ENCODE measurements at regions not wholly inside any gene's neighbourhood (a gene's known extent, or its start where the extent isn't known, plus 50 kb on each side); places are given as distances from the start of the nearest gene placed in this dataset.

DNA sequence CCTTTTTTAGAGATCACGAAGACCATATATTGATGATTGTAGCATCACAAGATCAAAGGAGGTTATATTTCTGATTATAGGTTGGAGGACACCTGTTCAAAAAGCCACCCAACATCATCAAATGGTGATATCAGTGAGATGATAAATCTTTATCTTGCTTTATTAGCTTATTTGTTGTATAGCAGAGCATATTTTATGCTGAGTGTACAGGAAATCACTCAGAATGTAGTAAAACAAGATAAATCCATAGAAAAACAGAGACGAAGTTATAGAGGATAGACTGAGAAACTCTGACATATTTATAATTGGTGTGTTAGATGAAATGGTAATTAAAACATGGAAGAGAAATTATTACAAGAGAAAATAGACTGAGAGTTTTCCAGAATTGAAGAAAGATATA is 69.8 kb upstream of the DMAC1 start:
- H3K4me3 ChIP-seq (ENCODE audit: low read depth, low read length) = no peak overlapping the region
- H3K27me3 ChIP-seq (ENCODE audit: control insufficient read depth, insufficient read depth, low read length) = no peaks in the 10 kb centered on the region
- TF ChIP-seq, protein P1, sequence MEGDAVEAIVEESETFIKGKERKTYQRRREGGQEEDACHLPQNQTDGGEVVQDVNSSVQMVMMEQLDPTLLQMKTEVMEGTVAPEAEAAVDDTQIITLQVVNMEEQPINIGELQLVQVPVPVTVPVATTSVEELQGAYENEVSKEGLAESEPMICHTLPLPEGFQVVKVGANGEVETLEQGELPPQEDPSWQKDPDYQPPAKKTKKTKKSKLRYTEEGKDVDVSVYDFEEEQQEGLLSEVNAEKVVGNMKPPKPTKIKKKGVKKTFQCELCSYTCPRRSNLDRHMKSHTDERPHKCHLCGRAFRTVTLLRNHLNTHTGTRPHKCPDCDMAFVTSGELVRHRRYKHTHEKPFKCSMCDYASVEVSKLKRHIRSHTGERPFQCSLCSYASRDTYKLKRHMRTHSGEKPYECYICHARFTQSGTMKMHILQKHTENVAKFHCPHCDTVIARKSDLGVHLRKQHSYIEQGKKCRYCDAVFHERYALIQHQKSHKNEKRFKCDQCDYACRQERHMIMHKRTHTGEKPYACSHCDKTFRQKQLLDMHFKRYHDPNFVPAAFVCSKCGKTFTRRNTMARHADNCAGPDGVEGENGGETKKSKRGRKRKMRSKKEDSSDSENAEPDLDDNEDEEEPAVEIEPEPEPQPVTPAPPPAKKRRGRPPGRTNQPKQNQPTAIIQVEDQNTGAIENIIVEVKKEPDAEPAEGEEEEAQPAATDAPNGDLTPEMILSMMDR (IDR thresholded peaks at IDR 0.05; ENCODE audit: insufficient read depth, low read length, severe bottlenecking) = no peak
- DNase-seq (ENCODE audit: low read depth) = no peak
- no peak for FAIRE-seq
- H3K36me3 ChIP-seq (ENCODE audit: control insufficient read depth, insufficient read depth, low read length) = no peaks in the 10 kb centered on the region

DNA sequence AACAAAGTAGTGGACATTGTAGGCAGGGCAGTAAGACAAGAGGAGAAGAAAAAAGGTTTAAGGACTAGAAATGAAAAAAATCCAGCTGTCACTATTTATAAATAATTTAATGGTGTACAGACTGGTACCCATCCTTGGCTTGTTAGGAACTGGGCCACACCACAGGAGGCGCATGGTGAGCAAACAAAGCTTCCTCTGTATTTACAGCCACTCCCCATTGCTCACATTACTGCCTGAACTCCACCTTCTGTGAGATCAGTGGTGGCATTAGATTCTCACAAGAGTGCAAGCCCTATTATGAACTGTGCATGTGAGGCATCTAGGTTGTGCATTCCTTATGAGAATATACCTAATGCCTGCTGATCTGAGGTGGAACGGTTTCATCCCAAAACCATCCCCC is 62.6 kb upstream of the DMAC1 start:
- DNase-seq (ENCODE audit: low read depth) (no peak), FAIRE-seq (no peak)
- TF ChIP-seq, protein P1 (IDR thresholded peaks at IDR 0.05; ENCODE audit: insufficient read depth, low read length, severe bottlenecking) = no peak
- H3K27me3 ChIP-seq (ENCODE audit: control insufficient read depth, insufficient read depth, low read length) = no peaks in the 10 kb centered on the region
- H3K36me3 ChIP-seq (ENCODE audit: control insufficient read depth, insufficient read depth, low read length) = no peaks in the 10 kb centered on the region
- H3K4me3 ChIP-seq (ENCODE audit: low read depth, low read length) = no peak overlapping the region

DNA sequence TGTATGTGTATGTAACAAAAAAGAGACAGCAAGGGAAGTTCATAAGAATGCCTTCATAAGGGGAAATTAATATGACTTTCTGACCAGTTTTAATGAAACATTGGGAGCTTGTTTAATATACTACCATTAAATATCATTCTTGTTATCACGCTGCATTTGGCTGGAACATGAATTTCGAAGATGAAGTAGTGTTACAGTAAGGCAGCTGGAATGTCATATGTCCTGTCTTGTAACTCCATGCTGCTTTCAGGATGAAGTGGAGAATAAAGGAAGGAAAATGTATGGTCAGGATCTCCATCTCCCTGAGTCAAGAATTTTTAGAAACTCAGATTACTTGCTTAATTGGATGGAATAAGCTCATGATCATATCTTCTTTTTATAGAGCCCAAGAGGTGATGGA is 61.5 kb upstream of the DMAC1 start:
- peak; percentile 13 for DNase-seq (ENCODE audit: low read depth)
- TF ChIP-seq, protein P1 (IDR thresholded peaks at IDR 0.05; ENCODE audit: insufficient read depth, low read length, severe bottlenecking) = no peak
- no peak for FAIRE-seq
- H3K36me3 ChIP-seq (ENCODE audit: control insufficient read depth, insufficient read depth, low read length) = no peaks in the 10 kb centered on the region
- H3K27me3 ChIP-seq (ENCODE audit: control insufficient read depth, insufficient read depth, low read length) = no peaks in the 10 kb centered on the region
- H3K4me3 ChIP-seq (ENCODE audit: low read depth, low read length) = no peak overlapping the region

DNA sequence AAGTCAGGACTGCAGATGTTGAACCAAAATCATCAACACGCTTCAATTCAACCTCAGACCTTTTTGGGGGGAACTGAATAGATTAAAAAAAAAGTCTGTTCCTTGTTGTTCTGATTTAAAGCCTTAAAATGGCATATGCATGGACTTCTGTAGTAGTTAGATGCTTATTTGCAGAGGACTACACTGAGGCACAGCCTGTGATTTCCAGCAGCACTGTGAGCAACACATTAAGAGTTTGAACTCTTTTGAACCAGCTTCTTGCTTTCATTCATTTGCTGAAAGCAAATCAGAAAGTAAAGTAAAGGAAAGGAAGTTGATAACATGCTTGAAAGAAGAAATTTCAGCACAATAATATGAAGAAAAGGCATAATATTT is 60.7 kb upstream of the DMAC1 start:
- H3K27me3 ChIP-seq (ENCODE audit: control insufficient read depth, insufficient read depth, low read length) = no peaks in the 10 kb centered on the region
- TF ChIP-seq, protein P1 (IDR thresholded peaks at IDR 0.05; ENCODE audit: insufficient read depth, low read length, severe bottlenecking) = no peak
- no peak for FAIRE-seq
- H3K4me3 ChIP-seq (ENCODE audit: low read depth, low read length) = no peak overlapping the region
- no peak for DNase-seq (ENCODE audit: low read depth)
- no peaks in the 10 kb centered on the region for H3K36me3 ChIP-seq (ENCODE audit: control insufficient read depth, insufficient read depth, low read length)

DNA sequence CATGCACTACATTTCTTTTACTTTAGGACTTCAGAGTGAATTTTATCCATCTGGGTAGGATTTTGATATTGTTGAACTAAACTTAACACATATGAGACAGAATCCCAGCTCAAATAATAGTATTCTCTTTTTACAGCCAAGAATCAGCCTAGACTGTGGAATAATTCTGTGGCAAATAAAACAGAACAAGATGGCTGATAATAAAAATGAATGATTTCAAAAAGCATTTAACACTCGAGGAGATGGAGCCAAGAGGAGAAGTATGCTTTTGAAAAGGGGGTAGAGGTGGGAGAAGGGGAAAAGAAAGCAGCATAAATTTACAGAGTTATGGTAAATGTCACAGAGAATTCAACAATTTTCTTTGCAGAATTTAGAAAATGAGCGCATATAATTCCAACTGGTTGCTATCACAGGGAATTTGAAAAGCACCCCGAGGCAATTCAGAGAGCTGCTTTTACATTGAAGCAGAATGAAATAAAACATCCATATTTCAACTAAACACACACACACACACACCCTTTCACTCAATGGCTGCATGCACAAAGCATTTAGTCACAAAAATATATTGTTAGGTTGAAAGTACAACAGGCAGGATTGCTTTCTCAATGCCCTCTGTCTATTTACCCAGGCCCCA is 60.2 kb upstream of the DMAC1 start:
- Histone ChIP-seq H3K4me3 (ENCODE audit: low read depth, low read length) (no peak overlapping the region), H3K27me3 (ENCODE audit: control insufficient read depth, insufficient read depth, low read length) (no peaks in the 10 kb centered on the region), H3K36me3 (ENCODE audit: control insufficient read depth, insufficient read depth, low read length) (no peaks in the 10 kb centered on the region)
- DNase-seq (ENCODE audit: low read depth) = no peak
- no peak for FAIRE-seq
- TF ChIP-seq, protein P1 (IDR thresholded peaks at IDR 0.05; ENCODE audit: insufficient read depth, low read length, severe bottlenecking) = no peak

DNA sequence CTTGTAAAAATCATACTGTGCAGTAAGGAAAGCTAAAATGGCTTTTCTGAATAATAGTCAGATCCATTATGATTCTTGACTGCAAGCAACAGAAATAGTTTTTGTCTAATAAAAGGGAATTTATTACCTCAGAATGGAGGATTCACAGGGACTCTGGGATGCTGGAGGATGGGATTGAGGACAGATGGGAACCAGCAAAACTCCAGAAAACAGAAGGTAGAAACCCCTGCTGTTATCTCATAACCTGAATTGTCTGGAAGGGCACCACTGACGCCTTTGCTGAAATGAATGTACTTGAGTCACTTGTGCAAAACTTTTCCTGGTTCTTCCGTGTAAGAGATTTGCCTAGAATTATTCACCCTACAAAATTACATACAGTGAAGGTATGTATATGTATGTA is 58.6 kb upstream of the DMAC1 start:
- Histone ChIP-seq H3K36me3 (ENCODE audit: control insufficient read depth, insufficient read depth, low read length) (no peaks in the 10 kb centered on the region), H3K27me3 (ENCODE audit: control insufficient read depth, insufficient read depth, low read length) (no peaks in the 10 kb centered on the region), H3K4me3 (ENCODE audit: low read depth, low read length) (no peak overlapping the region)
- DNase-seq (ENCODE audit: low read depth) (no peak), FAIRE-seq (no peak)
- TF ChIP-seq, protein P1 (IDR thresholded peaks at IDR 0.05; ENCODE audit: insufficient read depth, low read length, severe bottlenecking) = no peak

Data from bronchial epithelial cell (primary cell).